LNCaP clone FGC (cell line): ENCODE measurements at regions not wholly inside any gene's neighbourhood (a gene's known extent, or its start where the extent isn't known, plus 50 kb on each side); places are given as distances from the start of the nearest gene placed in this dataset.
A peak's percentile ranks its signal among the peaks of the same experiment; 100 is the strongest.

Source experiments
- DNase-seq: peaks from one replicate; pipeline ENCODE4 v3.0.0-alpha.2; 2011; ENCODE audit warnings: low read depth
- H3K4me3 ChIP-seq: 2 replicates; pipeline ENCODE4 v1.5.1; 2011; ENCODE audit warnings: mild to moderate bottlenecking, low read depth, low read length, control low read depth
- TF ChIP-seq, protein P1 (sequence below): IDR thresholded peaks from 2 replicates; pipeline ENCODE4 v1.5.1; 2012; ENCODE audit warnings: mild to moderate bottlenecking; ENCODE audit not compliant: control insufficient read depth, insufficient read depth; ENCODE audit errors: extremely low read depth

DNA sequence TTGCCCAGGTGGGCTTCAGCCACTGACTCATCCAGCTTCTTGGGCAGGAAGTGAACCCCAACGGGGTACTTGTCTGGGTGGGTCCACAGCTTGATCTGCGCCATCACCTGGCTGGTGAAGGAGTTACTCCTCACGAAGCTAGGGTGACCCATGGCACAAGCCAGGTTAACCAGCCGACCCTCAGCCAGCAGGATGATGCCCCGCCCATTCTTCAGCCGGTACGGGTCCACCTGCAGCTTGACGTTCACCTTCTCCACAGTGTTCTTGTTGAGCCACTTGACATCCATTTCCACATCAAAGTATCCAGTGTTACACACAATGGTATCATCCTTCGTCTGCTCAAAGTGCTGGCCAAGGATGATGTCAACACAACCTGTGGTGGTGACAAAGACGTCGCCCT, 121.3 kb upstream of the NXPH2 start:
- H3K4me3 ChIP-seq: no peak overlapping the region
- TF ChIP-seq, protein P1, sequence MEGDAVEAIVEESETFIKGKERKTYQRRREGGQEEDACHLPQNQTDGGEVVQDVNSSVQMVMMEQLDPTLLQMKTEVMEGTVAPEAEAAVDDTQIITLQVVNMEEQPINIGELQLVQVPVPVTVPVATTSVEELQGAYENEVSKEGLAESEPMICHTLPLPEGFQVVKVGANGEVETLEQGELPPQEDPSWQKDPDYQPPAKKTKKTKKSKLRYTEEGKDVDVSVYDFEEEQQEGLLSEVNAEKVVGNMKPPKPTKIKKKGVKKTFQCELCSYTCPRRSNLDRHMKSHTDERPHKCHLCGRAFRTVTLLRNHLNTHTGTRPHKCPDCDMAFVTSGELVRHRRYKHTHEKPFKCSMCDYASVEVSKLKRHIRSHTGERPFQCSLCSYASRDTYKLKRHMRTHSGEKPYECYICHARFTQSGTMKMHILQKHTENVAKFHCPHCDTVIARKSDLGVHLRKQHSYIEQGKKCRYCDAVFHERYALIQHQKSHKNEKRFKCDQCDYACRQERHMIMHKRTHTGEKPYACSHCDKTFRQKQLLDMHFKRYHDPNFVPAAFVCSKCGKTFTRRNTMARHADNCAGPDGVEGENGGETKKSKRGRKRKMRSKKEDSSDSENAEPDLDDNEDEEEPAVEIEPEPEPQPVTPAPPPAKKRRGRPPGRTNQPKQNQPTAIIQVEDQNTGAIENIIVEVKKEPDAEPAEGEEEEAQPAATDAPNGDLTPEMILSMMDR: no peak
- DNase-seq: no peak

DNA sequence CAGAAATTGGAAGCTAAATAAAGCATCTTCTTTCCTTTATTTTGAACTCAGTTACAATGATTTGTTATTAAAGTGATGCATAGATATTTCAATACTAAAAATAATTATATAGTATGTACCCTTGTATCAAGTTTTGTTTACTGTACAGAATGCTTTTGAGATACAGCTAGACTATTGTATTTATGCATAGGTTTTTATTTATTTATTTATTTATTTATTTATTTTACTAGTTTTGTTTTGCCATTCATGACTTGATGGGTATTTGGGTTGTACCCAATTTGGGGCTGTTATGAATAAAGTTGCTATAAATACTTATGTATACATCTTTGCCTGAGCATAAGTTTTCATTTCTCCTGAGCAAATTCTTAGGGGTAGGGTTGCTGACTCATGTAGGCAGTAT, 118.7 kb upstream of the NXPH2 start:
- DNase-seq: no peak
- H3K4me3 ChIP-seq: no peak overlapping the region
- TF ChIP-seq, protein P1: no peak

DNA sequence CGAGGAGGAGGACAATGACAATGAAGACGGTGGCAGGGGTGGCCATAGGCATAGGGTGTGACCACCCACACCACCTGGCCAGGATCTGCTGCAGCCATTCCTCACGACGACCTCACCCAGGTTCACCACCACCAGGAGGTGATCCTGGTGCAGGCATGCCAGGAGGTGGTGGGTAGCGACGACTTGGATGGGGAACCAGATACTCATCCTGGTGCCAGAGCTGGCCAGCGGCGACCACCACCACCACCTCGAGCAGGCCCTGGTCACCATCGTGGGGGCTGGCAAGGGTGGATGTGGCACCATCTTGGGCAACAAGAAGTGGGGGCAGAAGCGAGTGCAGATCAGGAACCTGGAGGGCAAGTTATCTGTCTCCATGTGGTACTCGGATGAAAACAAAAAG, 117.1 kb upstream of the NXPH2 start:
- no peak for DNase-seq
- H3K4me3 ChIP-seq: no peak overlapping the region
- TF ChIP-seq, protein P1: no peak

DNA sequence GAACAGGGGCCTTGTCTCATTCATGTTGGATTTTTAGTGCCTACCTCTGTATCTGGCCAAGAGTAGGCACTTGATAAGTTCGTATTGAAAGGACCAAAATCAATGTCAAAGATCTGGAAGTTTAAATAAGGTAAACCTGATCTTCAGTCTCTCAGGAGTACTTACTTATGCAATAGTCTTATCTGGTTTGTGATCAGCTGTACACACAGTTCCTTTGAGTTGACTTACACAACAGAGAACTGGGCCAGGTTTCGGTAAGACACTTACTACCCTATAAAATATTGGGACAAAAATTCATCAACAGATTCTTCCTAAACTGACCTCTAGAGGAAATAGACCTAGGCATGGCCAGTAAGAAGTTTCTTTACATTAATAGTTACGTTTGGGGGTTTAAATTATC, 113.6 kb upstream of the NXPH2 start:
- H3K4me3 ChIP-seq: no peak overlapping the region
- peak; percentile 98 for DNase-seq
- TF ChIP-seq, protein P1: no peak

DNA sequence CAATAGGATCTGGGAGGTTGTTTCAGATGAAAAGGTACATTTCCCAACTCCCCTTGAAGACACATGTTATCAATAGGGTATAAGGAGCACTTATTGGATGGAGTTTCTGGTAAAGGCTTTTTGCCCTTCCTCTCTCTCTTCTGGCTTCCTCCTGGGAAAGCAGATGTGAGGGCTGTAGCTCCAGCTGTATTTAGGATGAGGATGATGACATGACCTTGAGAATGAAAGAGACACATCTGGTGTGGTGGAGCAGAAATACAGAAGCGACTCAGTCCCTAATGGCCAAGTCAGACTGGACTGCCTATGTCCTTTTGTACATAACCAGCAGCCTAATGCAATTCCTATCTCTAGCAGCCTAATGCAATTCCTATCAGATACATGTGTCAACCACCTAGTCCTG, 100.9 kb upstream of the NXPH2 start:
- TF ChIP-seq, protein P1: no peak
- no peak overlapping the region for H3K4me3 ChIP-seq
- DNase-seq: no peak

DNA sequence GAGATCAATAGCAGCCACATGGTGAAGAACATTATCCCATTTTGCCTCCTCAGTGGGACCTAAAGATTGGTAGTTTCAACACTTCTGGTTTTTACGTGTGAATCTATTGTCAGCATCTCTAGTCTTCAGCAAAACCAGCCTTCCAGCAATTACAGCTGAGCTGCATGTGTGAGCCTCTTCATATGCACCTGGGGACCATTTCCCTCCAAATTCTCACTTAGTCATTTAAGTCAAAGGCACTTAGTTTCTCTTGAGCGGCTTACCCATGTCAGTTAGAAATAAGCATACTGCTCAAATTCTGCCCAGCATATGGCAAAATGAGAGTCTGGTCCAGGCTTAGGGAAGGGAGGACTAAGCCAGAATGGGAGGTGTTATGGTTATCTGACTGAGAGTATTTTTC, 99.7 kb upstream of the NXPH2 start:
- no peak overlapping the region for H3K4me3 ChIP-seq
- no peak for DNase-seq
- TF ChIP-seq, protein P1: no peak

DNA sequence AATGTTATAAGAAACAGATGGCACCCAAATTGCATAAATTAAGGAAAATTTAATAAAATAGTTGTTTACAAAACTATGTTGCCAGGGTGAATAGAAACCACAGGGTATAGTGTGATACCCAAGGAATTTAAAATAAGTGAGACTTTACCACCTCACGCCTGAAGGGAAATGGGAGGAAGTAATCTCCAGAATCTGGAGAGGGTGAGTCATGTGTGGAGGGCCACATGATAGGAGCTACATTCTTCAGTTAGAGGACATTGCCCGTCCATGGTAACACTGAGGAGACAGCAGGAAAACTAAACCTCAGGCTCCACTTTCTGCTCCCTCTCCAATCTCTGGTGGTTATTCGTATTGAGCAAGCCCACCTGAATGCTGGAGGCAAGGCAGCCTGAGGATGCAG, 97.2 kb upstream of the NXPH2 start:
- DNase-seq: no peak
- TF ChIP-seq, protein P1: no peak
- H3K4me3 ChIP-seq: no peak overlapping the region
